IPS DF 4.7 (cell line): ENCODE measurements at regions not wholly inside any gene's neighbourhood (a gene's known extent, or its start where the extent isn't known, plus 50 kb on each side); places are given as distances from the start of the nearest gene placed in this dataset.
"Not testable (repeated sequence)": the region's sequence is repeated elsewhere in the genome, so short reads cannot be mapped to it uniquely, and the experiment has no call there.

Experiments
- DNase-seq: peaks from one replicate; pipeline ENCODE4 v3.0.0-alpha.2; 2013; ENCODE audit warnings: low spot score; ENCODE audit errors: extremely low read depth

- DNase-seq: no peak
Observed at GRCh38 chr11:103584720-103585119, 451.7 kb upstream of the DDI1 start.

DNA sequence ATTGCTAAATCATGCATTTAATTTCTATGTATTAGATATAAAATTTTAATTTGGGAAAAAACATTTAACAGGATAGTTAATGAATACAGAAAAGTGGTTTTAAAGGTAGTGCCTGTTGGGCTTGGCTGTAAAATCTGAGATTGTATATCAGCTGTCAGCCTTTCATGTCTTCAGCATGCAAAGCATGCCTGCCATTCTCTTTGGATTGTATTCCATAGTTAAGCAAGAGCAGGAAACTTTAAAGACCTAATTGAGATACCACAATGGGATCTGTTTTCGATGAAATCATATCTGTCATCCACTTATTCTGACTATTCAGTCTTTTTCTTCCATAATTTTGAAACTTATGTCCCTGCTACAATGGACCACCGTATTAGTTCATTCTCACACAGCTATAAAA is 451.0 kb upstream of the DDI1 start:
- DNase-seq: no peak

DNA sequence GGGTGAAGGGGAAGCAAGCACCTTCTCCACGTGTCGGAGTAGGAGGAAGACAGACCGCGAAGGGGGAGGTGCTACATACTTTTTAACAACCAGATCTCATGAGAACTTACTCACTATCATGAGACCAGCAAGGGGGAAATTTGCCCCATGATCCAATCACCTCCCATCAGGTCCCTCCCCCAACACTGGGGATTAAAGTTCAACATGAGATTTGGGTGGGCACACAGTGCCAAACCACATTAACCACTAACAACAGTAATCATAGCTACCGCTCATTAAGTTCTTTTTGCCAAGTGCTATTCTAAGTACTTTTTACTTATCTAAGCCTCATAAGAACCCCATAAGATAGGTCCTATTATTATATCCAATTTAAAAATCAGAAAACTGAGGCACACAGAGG is 450.5 kb upstream of the DDI1 start:
- DNase-seq: no peak

DNA sequence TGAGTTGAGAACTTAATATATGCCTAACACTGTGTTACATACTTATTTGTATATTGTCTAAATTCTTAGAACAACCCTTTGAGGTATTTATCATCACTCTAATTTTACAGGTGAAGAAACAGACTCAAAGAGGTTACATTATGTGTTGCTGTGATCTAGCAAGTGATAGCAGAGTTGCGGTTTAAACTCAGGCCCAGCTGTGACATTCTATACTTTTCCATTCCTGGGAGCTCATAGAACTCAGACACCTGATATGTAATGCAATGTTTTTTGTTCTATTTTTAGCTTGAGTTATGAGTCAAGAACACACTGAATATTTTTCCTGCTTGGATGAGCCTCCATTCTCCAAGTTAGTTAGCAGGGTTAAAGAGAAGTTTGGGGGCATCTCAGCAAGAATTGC is 449.7 kb upstream of the DDI1 start:
- no peak for DNase-seq

- no peak for DNase-seq
Observed at GRCh38 chr11:103587901-103588788, 448.3 kb upstream of the DDI1 start.

GRCh38 chr11:103591554-103591953 is 444.9 kb upstream of the DDI1 start:
- DNase-seq: no peak

DNA sequence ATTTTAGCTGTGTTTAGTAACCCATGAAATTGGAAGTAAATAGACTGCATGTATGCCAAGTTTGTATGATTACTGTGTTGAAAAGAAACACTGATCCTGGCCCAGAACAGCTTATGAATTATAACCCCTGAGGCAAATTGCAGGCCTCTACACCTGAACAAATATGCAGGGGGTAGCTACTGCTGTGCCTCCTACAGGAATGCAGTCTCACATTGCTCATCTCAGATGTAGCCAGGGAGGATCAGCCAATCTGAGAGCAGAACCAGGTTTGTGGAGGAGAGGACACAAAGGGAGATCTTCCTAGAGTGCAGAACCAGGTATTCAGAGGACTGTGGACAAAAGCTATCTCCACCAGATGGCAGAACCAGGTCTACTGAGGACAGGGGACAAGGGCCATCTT is 442.2 kb upstream of the DDI1 start:
- DNase-seq: no peak

- DNase-seq: no peak
Observed at GRCh38 chr11:103596315-103596714, 440.1 kb upstream of the DDI1 start.

GRCh38 chr11:103601225-103601846 is 435.1 kb upstream of the DDI1 start:
- no peak for DNase-seq

DNA sequence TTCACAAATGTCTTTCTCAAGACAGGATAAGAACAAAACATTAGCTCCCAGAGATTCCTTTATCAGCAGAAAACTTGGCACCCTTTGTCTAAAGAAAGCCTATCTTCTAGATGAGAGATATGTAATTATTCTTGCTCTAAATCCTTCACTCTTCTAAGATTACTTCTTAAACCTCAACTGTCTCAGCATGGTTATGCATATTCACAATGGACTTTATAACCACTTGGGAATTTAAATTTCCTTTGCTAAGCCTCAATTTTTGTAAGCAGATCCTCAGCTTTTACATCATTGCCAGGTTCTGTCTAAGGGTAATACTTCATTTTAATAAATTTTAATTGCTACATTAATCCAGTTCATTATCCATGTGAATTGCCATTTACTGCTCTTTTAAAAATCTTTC is 433.6 kb upstream of the DDI1 start:
- no peak for DNase-seq

- DNase-seq: no peak
Observed at GRCh38 chr11:103604310-103604709, 432.1 kb upstream of the DDI1 start.

- DNase-seq: no peak
Observed at GRCh38 chr11:103608566-103608965, 427.9 kb upstream of the DDI1 start.

DNA sequence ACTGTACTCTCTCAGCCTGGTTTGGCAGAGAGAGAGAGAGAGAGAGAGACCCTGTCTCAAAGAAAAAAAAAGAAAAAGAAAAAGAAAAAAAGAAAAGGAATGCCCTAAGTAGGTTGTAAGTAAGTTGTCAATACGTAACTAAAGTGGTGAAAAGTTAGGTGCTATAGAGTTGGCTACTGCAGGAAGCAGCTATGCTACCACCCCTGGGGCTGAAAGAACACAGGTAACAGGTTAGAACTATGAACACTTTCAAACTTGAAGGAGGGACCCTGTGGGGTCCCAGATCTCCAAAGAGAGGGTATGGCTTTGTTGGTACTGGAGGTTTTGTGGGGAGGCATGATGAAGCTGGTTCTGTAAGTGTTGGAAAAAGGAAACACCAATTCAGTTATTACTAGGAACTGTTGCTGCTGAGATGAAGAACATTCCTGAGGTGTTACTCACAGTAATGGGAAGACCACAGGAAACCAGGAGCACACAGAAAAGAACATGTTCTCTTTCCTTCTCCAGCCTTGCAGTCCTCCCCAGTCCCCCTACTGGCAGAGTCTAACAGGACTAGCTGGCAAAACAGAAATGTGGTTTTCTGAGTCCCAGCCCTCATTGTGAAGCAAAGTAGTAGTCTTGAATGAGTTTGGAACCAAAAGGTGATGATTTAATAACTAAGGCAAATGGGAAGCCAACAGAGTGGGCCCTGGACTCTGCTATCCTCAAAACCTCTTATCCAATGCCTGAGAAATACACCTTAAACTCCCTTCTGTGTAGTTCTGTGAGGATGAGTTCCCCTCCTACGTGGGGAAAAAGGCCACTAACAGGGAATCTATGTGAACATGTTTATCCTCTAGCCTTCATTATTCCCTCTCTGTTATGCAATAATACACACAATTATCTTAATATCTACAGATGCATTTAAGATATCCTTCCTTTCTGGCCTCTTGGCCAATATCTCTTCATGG is 427.0 kb upstream of the DDI1 start:
- DNase-seq: no peak

GRCh38 chr11:103610435-103610834 is 426.0 kb upstream of the DDI1 start:
- no peak for DNase-seq

GRCh38 chr11:103611526-103612260 is 424.7 kb upstream of the DDI1 start:
- not testable (repeated sequence) for DNase-seq

GRCh38 chr11:103612451-103612850 is 424.0 kb upstream of the DDI1 start:
- DNase-seq: not testable (repeated sequence)

DNA sequence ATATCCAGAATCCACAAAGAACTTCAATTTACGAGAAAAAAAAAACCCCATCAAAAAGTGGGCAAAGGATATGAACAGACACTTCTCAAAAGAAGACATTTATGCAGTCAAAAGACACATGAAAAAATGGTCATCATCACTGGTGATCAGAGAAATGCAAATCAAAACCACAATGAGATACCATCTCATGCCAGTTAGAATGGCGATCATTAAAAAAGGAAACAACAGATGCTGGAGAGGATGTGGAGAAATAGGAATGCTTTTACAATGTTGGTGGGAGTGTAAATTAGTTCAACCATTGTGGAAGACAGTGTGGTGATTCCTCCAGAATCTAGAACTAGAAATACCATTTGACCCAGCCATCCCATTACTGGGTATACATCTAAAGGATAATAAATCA is 419.9 kb upstream of the DDI1 start:
- not testable (repeated sequence) for DNase-seq

GRCh38 chr11:103618528-103618927 is 417.9 kb upstream of the DDI1 start:
- no peak for DNase-seq

DNA sequence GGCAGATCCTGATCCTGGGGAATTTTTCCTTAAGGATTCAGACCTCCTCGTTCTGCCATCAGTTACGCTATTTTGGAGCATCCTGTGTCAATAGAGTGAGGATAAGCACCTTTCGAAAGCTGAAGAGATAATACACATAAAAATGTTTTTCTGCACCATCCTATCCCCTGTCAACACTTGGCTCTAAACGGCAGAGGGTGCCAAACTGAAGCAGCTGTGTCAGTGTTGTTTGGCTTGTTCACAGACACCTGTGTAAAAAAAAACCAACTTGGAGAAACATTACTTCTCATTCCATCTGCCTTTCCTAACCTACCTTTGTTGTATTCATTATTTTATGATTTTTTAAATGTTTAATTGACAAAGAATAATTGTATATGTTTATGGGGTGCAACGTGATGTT is 417.0 kb upstream of the DDI1 start:
- DNase-seq: no peak

GRCh38 chr11:103619938-103620337 is 416.5 kb upstream of the DDI1 start:
- DNase-seq: no peak

GRCh38 chr11:103622296-103622695 is 414.1 kb upstream of the DDI1 start:
- DNase-seq: no peak
